Right atrium auricular region (tissue), 2 donors: ENCODE measurements at regions not wholly inside any gene's neighbourhood (a gene's known extent, or its start where the extent isn't known, plus 50 kb on each side); places are given as distances from the start of the nearest gene placed in this dataset.

Experiments
- DNase-seq: peaks from one replicate; pipeline ENCODE4 v3.0.0-alpha.2; 2019; ENCODE audit warnings: low spot score
- H3K27ac ChIP-seq, 2 donors: fragments of 200-600 bp; sonication (generic); 1 replicate in 1 of 2; 2 replicates in 1 of 2; pipeline ENCODE4 v1.5.1; 2016 to 2019
- H3K27me3 ChIP-seq, 2 donors: fragments of 200-600 bp; sonication (generic); one replicate each; pipeline versions ENCODE4 v1.5.1 to v1.6.0; 2017 to 2019
- H3K36me3 ChIP-seq: fragments of 200-600 bp; sonication (generic); one replicate; pipeline ENCODE4 v1.5.1; 2016
- H3K4me1 ChIP-seq, 2 donors: fragments of 200-600 bp; sonication (generic); one replicate each; pipeline versions ENCODE4 v1.5.1 to v1.6.0; 2017 to 2019
- H3K4me3 ChIP-seq, 2 donors: fragments of 200-600 bp; sonication (generic); 1 replicate in 1 of 2; 2 replicates in 1 of 2; pipeline ENCODE4 v1.5.1; 2017 to 2019; ENCODE audit warnings: mild to moderate bottlenecking in 1 of 2, moderate library complexity in 1 of 2
- H3K9me3 ChIP-seq, 2 donors: fragments of 200-600 bp; sonication (generic); one replicate each; pipeline ENCODE4 v1.5.1; 2019
- TF ChIP-seq, protein P1 (sequence below), 2 donors: fragments of 200-600 bp; sonication (generic); IDR thresholded peaks; one replicate each; pipeline ENCODE4 v1.5.1; 2019; ENCODE audit warnings: antibody characterized with exemption in 2 of 2

DNA sequence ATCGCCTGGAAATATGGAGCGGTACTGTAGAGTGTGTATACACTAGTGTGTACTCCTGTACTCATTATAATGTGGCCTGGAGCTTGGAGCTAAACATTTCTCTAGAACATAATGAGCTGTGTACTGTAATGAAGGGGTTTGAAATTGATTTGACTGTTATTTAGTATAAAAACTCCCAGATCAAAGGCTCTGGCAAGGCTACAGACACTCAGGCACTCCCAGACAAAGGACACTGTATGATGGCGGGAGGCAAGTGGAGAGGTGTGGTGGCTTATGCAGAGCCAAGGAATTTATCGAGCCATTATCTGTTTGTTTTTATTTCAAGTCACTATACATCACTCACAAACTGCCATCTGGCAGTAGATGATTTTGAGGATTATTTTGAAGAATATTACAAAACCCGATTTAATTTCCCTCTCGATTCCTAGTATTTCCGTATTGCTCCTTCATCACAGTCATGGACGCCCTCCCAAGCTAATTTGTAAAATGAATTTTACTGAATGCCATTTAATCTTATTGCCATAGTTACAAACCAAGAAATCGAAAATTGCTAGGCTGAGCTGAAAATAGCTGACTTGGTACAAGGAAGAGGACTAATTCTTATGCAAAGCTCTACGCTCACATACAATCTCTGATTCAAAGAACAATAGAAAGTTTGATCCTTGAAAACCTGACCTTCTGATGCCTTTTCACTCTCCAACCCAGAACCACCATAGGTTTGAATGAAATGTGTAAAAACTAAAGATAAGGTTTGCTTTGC is 240.2 kb upstream of the SEMA6A start:
- no peak for DNase-seq
- Histone ChIP-seq H3K27me3 (no peaks in the 10 kb centered on the region), H3K9me3 (no peaks in the 10 kb centered on the region), H3K4me1 (no peaks in the 10 kb centered on the region), H3K36me3 (no peaks in the 10 kb centered on the region), H3K27ac (no peak overlapping the region), H3K4me3 (no peak overlapping the region)
- TF ChIP-seq, protein P1, sequence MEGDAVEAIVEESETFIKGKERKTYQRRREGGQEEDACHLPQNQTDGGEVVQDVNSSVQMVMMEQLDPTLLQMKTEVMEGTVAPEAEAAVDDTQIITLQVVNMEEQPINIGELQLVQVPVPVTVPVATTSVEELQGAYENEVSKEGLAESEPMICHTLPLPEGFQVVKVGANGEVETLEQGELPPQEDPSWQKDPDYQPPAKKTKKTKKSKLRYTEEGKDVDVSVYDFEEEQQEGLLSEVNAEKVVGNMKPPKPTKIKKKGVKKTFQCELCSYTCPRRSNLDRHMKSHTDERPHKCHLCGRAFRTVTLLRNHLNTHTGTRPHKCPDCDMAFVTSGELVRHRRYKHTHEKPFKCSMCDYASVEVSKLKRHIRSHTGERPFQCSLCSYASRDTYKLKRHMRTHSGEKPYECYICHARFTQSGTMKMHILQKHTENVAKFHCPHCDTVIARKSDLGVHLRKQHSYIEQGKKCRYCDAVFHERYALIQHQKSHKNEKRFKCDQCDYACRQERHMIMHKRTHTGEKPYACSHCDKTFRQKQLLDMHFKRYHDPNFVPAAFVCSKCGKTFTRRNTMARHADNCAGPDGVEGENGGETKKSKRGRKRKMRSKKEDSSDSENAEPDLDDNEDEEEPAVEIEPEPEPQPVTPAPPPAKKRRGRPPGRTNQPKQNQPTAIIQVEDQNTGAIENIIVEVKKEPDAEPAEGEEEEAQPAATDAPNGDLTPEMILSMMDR (IDR thresholded peaks at IDR 0.05), result no peak

DNA sequence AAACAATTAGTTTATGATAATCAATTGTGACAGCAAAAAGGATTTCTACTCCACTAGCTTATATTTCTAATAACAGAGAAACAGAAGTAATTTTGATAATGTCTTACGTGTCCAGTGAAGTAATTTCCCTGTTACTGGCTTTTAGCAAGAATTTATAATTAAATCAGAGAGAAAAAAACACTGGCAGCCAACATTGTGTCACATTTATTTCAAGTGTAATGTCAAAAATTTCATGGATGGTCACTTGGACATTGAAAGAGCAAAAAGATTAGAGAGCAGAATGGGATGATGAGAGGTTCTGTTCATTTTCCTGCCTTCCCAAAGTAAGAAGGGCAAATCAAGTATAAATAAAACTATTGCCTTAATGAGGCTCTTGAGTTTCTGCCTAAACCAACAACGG is 239.3 kb upstream of the SEMA6A start:
- Histone ChIP-seq H3K27ac (no peak overlapping the region), H3K9me3 (no peaks in the 10 kb centered on the region), H3K4me1 (no peaks in the 10 kb centered on the region), H3K27me3 (no peaks in the 10 kb centered on the region), H3K36me3 (no peaks in the 10 kb centered on the region), H3K4me3 (no peak overlapping the region)
- no peak for DNase-seq
- TF ChIP-seq, protein P1 (IDR thresholded peaks at IDR 0.05), result no peak

DNA sequence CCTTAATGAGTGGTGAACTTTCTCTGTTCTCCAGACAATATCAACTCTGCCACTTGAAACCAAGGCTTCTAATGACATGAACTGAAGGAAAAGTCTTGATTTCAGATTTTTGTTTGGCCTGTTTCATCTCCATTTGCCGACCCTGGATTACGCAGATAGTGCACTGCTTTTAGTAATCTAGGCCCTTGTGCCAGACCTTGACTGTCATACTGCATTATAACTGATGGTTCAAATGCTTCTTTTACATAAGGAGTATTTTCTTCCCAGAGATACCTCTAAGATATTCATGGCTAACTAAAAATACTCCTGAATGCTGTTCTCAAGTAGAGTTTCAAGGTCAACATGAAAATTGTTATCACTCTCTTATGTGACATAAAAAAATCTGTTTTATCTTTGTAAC is 238.7 kb upstream of the SEMA6A start:
- H3K4me1 ChIP-seq, result no peaks in the 10 kb centered on the region
- no peaks in the 10 kb centered on the region for H3K9me3 ChIP-seq
- H3K36me3 ChIP-seq, result no peaks in the 10 kb centered on the region

GRCh38 chr5:116810951-116811350 is 236.3 kb upstream of the SEMA6A start:
- H3K27ac ChIP-seq, result no peak overlapping the region
- DNase-seq, result no peak
- H3K36me3 ChIP-seq, result no peaks in the 10 kb centered on the region
- H3K27me3 ChIP-seq, result no peaks in the 10 kb centered on the region
- TF ChIP-seq, protein P1 (IDR thresholded peaks at IDR 0.05), result no peak
- H3K4me3 ChIP-seq, result no peak overlapping the region
- no peaks in the 10 kb centered on the region for H3K9me3 ChIP-seq
- no peaks in the 10 kb centered on the region for H3K4me1 ChIP-seq

More for the DNA sequence above, 238.7 kb upstream of the SEMA6A start:
- TF ChIP-seq, protein P1 (IDR thresholded peaks at IDR 0.05), result no peak
- Histone ChIP-seq H3K27ac (no peak overlapping the region), H3K4me3 (no peak overlapping the region), H3K27me3 (no peaks in the 10 kb centered on the region)
- no peak for DNase-seq

DNA sequence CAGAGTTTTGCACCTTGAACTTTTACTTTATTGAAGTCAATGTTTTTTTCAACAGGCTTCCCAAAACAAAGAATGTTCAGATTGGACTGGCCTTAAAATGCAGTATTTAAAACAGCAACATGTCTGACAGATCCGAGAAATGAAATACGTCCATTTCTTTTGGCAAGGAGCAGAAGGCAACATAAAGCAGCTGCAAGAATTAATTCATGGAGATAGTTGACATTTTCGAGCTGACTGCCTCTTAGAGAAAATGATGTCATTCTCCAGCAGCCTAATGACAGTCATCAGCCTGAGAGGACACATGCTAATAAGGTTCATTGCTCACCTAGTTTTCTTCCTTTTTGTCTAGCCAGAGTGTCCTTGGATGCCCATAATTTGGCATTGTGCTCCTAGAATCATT is 232.2 kb upstream of the SEMA6A start:
- H3K27me3 ChIP-seq, result no peaks in the 10 kb centered on the region
- H3K9me3 ChIP-seq, result no peaks in the 10 kb centered on the region
- no peaks in the 10 kb centered on the region for H3K4me1 ChIP-seq
- DNase-seq, result no peak
- H3K4me3 ChIP-seq, result no peak overlapping the region
- no peaks in the 10 kb centered on the region for H3K36me3 ChIP-seq
- TF ChIP-seq, protein P1 (IDR thresholded peaks at IDR 0.05), result no peak
- H3K27ac ChIP-seq, result no peak overlapping the region

DNA sequence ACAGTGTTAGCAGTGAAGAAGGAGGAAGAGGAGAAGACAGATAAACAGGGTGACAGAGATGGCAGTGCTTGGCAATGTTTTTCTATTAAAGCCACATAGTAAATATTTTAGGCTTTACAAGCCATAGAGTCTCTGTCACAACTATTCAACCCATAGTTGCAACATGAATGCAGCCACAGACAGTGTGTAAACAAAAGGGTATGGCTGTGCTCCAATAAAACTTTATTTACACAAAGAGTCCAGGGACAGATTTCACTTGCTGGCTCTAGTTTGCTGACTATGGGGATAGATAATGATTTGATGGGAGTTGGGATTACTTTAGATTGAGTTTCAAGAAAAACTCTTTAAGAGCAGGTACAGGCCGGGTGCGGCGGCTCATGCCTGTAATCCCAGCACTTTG is 224.8 kb upstream of the SEMA6A start:
- no peak for DNase-seq
- H3K27ac ChIP-seq, result no peak overlapping the region
- TF ChIP-seq, protein P1 (IDR thresholded peaks at IDR 0.05), result no peak
- no peaks in the 10 kb centered on the region for H3K4me1 ChIP-seq
- H3K4me3 ChIP-seq, result no peak overlapping the region
- no peaks in the 10 kb centered on the region for H3K36me3 ChIP-seq
- no peaks in the 10 kb centered on the region for H3K27me3 ChIP-seq
- H3K9me3 ChIP-seq, result no peaks in the 10 kb centered on the region
